ENCODE measurements at regions not wholly inside any gene's neighbourhood (a gene's known extent, or its start where the extent isn't known, plus 50 kb on each side); places are given as distances from the start of the nearest gene placed in this dataset.

GRCh38 chr11:28571371-28571770 is 463.2 kb downstream of the METTL15 start:
- FAIRE-seq: no peak

- FAIRE-seq: no peak
These were observed 460.9 kb downstream of the METTL15 start for GRCh38 chr11:28569106-28569505.

- peak; percentile 79 for FAIRE-seq
These were observed 458.3 kb downstream of the METTL15 start for GRCh38 chr11:28566339-28567089.

GRCh38 chr11:28559492-28559891 is 451.3 kb downstream of the METTL15 start:
- no peak for FAIRE-seq

GRCh38 chr11:28547321-28547741 is 439.1 kb downstream of the METTL15 start:
- FAIRE-seq: no peak

GRCh38 chr11:28545536-28545935 is 437.3 kb downstream of the METTL15 start:
- FAIRE-seq: no peak

- FAIRE-seq: peak; percentile 97
These were observed 434.4 kb downstream of the METTL15 start for GRCh38 chr11:28542561-28542960.

- FAIRE-seq: no peak
These were observed 431.2 kb downstream of the METTL15 start for GRCh38 chr11:28539239-28540030.

GRCh38 chr11:28537822-28538221 is 429.6 kb downstream of the METTL15 start:
- FAIRE-seq: no peak

- no peak for FAIRE-seq
These were observed 428.5 kb downstream of the METTL15 start for GRCh38 chr11:28536504-28537267.

- FAIRE-seq: no peak
These were observed 427.5 kb downstream of the METTL15 start for GRCh38 chr11:28535677-28536076.

GRCh38 chr11:28529540-28530410 is 421.6 kb downstream of the METTL15 start:
- FAIRE-seq: peak; percentile 99

GRCh38 chr11:28529046-28529445 is 420.9 kb downstream of the METTL15 start:
- FAIRE-seq: no peak

- no peak for FAIRE-seq
These were observed 420.0 kb downstream of the METTL15 start for GRCh38 chr11:28528217-28528616.

- no peak for FAIRE-seq
These were observed 418.2 kb downstream of the METTL15 start for GRCh38 chr11:28526406-28526751.

- no peak for FAIRE-seq
These were observed 417.6 kb downstream of the METTL15 start for GRCh38 chr11:28525636-28526405.

- FAIRE-seq: no peak
These were observed 415.9 kb downstream of the METTL15 start for GRCh38 chr11:28524098-28524497.

- FAIRE-seq: no peak
These were observed 412.9 kb downstream of the METTL15 start for GRCh38 chr11:28521075-28521474.

GRCh38 chr11:28520291-28520690 is 412.1 kb downstream of the METTL15 start:
- FAIRE-seq: no peak

- FAIRE-seq: no peak
These were observed 410.6 kb downstream of the METTL15 start for GRCh38 chr11:28518825-28519224.

GRCh38 chr11:28517621-28518020 is 409.4 kb downstream of the METTL15 start:
- no peak for FAIRE-seq

GRCh38 chr11:28514391-28514790 is 406.2 kb downstream of the METTL15 start:
- FAIRE-seq: no peak

Data from islet of Langerhans (tissue), 1 donor.